ENCODE measurements at regions not wholly inside any gene's neighbourhood (a gene's known extent, or its start where the extent isn't known, plus 50 kb on each side); places are given as distances from the start of the nearest gene placed in this dataset.
"Not testable (repeated sequence)": the region's sequence is repeated elsewhere in the genome, so short reads cannot be mapped to it uniquely, and the experiment has no call there.

GRCh38 chr18:71362140-71362539 is 1073.3 kb downstream of the SOCS6 start:
- no peak for DNase-seq (ENCODE audit: low read depth)

GRCh38 chr18:71355599-71355998 is 1066.8 kb downstream of the SOCS6 start:
- not testable (repeated sequence) for DNase-seq (ENCODE audit: low read depth)

- no peak for DNase-seq (ENCODE audit: low read depth)
Observed at GRCh38 chr18:71352618-71353017, 1063.8 kb downstream of the SOCS6 start.

- DNase-seq (ENCODE audit: low read depth), result no peak
Observed at GRCh38 chr18:71336576-71337210, 1047.8 kb downstream of the SOCS6 start.

- DNase-seq (ENCODE audit: low read depth), result no peak
Observed at GRCh38 chr18:71329563-71329962, 1040.7 kb downstream of the SOCS6 start.

GRCh38 chr18:71329114-71329513 is 1040.3 kb downstream of the SOCS6 start:
- no peak for DNase-seq (ENCODE audit: low read depth)

- no peak for DNase-seq (ENCODE audit: low read depth)
Observed at GRCh38 chr18:71327850-71328249, 1039.0 kb downstream of the SOCS6 start.

GRCh38 chr18:71327441-71327840 is 1038.6 kb downstream of the SOCS6 start:
- DNase-seq (ENCODE audit: low read depth), result no peak

GRCh38 chr18:71326826-71327225 is 1038.0 kb downstream of the SOCS6 start:
- DNase-seq (ENCODE audit: low read depth), result no peak

- DNase-seq (ENCODE audit: low read depth), result no peak
Observed at GRCh38 chr18:71324356-71324755, 1035.5 kb downstream of the SOCS6 start.

- no peak for DNase-seq (ENCODE audit: low read depth)
Observed at GRCh38 chr18:71322201-71322600, 1033.4 kb downstream of the SOCS6 start.

GRCh38 chr18:71321319-71321718 is 1032.5 kb downstream of the SOCS6 start:
- DNase-seq (ENCODE audit: low read depth), result no peak

GRCh38 chr18:71304856-71305255 is 1016.0 kb downstream of the SOCS6 start:
- DNase-seq (ENCODE audit: low read depth), result no peak

- not testable (repeated sequence) for DNase-seq (ENCODE audit: low read depth)
Observed at GRCh38 chr18:71303743-71304142, 1014.9 kb downstream of the SOCS6 start.

GRCh38 chr18:71301596-71301995 is 1012.8 kb downstream of the SOCS6 start:
- DNase-seq (ENCODE audit: low read depth), result no peak

GRCh38 chr18:71294201-71294600 is 1005.4 kb downstream of the SOCS6 start:
- DNase-seq (ENCODE audit: low read depth), result not testable (repeated sequence)

- no peak for DNase-seq (ENCODE audit: low read depth)
Observed at GRCh38 chr18:71293322-71293721, 1004.5 kb downstream of the SOCS6 start.

GRCh38 chr18:71287268-71287667 is 998.4 kb downstream of the SOCS6 start:
- no peak for DNase-seq (ENCODE audit: low read depth)

GRCh38 chr18:71252351-71252865 is 963.6 kb downstream of the SOCS6 start:
- no peak for DNase-seq (ENCODE audit: low read depth)

- DNase-seq (ENCODE audit: low read depth), result no peak
Observed at GRCh38 chr18:71250191-71250590, 961.3 kb downstream of the SOCS6 start.

GRCh38 chr18:71249791-71250190 is 960.9 kb downstream of the SOCS6 start:
- no peak for DNase-seq (ENCODE audit: low read depth)

- no peak for DNase-seq (ENCODE audit: low read depth)
Observed at GRCh38 chr18:71242981-71243380, 954.1 kb downstream of the SOCS6 start.

GRCh38 chr18:71238974-71239624 is 950.3 kb downstream of the SOCS6 start:
- DNase-seq (ENCODE audit: low read depth), result no peak

- DNase-seq (ENCODE audit: low read depth), result no peak
Observed at GRCh38 chr18:71237641-71238040, 948.8 kb downstream of the SOCS6 start.
